ENCODE measurements at regions not wholly inside any gene's neighbourhood (a gene's known extent, or its start where the extent isn't known, plus 50 kb on each side); places are given as distances from the start of the nearest gene placed in this dataset.

GRCh38 chr6:139521338-139521737 is 146.9 kb upstream of the CITED2 start:
- TF ChIP-seq, protein P1, sequence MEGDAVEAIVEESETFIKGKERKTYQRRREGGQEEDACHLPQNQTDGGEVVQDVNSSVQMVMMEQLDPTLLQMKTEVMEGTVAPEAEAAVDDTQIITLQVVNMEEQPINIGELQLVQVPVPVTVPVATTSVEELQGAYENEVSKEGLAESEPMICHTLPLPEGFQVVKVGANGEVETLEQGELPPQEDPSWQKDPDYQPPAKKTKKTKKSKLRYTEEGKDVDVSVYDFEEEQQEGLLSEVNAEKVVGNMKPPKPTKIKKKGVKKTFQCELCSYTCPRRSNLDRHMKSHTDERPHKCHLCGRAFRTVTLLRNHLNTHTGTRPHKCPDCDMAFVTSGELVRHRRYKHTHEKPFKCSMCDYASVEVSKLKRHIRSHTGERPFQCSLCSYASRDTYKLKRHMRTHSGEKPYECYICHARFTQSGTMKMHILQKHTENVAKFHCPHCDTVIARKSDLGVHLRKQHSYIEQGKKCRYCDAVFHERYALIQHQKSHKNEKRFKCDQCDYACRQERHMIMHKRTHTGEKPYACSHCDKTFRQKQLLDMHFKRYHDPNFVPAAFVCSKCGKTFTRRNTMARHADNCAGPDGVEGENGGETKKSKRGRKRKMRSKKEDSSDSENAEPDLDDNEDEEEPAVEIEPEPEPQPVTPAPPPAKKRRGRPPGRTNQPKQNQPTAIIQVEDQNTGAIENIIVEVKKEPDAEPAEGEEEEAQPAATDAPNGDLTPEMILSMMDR (IDR thresholded peaks at IDR 0.05): no peak
- no peak for TF ChIP-seq EZH2 (IDR thresholded peaks at IDR 0.05)
